K562 (cell line): ENCODE measurements at regions not wholly inside any gene's neighbourhood (a gene's known extent, or its start where the extent isn't known, plus 50 kb on each side); places are given as distances from the start of the nearest gene placed in this dataset.

Source experiments
- CREB5 ChIP-seq: fragments of 250-450 bp; sonication (Bioruptor Pico); IDR thresholded peaks from 2 replicates; pipeline ENCODE4 v1.5.0; 2020; ENCODE audit warnings: mild to moderate bottlenecking
- DPF2 ChIP-seq: fragments of 450-650 bp; IDR thresholded peaks from 2 replicates; pipeline ENCODE4 v1.6.1; 2016
- FOXJ2 ChIP-seq: fragments of 200-800 bp; sonication (Bioruptor generic); IDR thresholded peaks from 2 replicates; pipeline ENCODE4 v1.6.1; 2016; ENCODE audit warnings: missing genetic modification characterization, missing compliant biosample characterization
- GABPA ChIP-seq: fragments of 200-800 bp; sonication (Bioruptor generic); conservative IDR thresholded peaks from 2 replicates; pipeline ENCODE4 v1.6.1; 2016; ENCODE audit warnings: low read depth, missing genetic modification characterization, missing compliant biosample characterization
- HEY1 ChIP-seq: fragments of 250-450 bp; sonication (Bioruptor Pico); IDR thresholded peaks from 2 replicates; pipeline ENCODE4 v1.5.0; 2020; ENCODE audit warnings: mild to moderate bottlenecking, moderate library complexity, borderline replicate concordance
- SAFB2 ChIP-seq: fragments of 200-400 bp; formaldehyde crosslinking; IDR thresholded peaks from 2 replicates; pipeline ENCODE4 v1.6.1; 2018; ENCODE audit warnings: borderline replicate concordance, low read length, low read depth, moderate library complexity; ENCODE audit not compliant: severe bottlenecking
- TAL1 ChIP-seq: fragments of 450-650 bp; IDR thresholded peaks from 2 replicates; pipeline ENCODE4 v1.6.1; 2016; ENCODE audit warnings: mild to moderate bottlenecking
- ZFP30 ChIP-seq: fragments of 250-450 bp; sonication (Bioruptor Pico); IDR thresholded peaks from 2 replicates; pipeline ENCODE4 v1.8.0; 2022; ENCODE audit warnings: moderate library complexity, mild to moderate bottlenecking, inconsistent platforms, borderline replicate concordance
- TF ChIP-seq, protein P1 (sequence below): fragments of 250-450 bp; sonication (Bioruptor Pico); IDR thresholded peaks from 2 replicates; pipeline ENCODE4 v1.5.0; 2021
- TF ChIP-seq, protein P2 (sequence below): sonication (generic); formaldehyde crosslinking; IDR thresholded peaks from 2 replicates; pipeline ENCODE4 v1.8.0; 2023; ENCODE audit warnings: mild to moderate bottlenecking, missing genetic modification reagents

DNA sequence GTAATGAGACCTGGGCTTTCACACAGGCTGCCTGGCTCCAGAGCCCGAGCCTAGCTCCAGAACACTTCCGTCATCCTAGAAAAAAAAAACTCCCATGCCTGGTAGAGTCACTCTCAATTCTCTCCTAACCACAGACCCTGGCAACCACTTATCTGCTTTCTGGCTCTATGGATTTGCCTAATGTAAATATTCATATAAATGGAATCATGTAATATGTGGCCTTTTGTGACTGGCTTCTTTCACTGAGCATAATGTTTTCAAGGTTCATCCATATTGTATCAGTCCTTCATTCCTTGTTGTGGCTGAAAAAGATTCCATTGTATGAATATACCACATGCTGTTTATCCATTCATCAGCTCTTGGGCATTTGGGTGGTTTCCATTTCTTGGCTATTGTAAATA lies 167.7 kb upstream of the MKLN1 start (continued):
- TF ChIP-seq GABPA (tag) (no peak), HEY1 (CRISPR knock-in tag) (no peak), ZFP30 (CRISPR knock-in tag) (no peak), SAFB2 (no peak), DPF2 (no peak), TAL1 (no peak), CREB5 (CRISPR knock-in tag) (no peak), FOXJ2 (tag) (no peak)
- TF ChIP-seq, protein P1, sequence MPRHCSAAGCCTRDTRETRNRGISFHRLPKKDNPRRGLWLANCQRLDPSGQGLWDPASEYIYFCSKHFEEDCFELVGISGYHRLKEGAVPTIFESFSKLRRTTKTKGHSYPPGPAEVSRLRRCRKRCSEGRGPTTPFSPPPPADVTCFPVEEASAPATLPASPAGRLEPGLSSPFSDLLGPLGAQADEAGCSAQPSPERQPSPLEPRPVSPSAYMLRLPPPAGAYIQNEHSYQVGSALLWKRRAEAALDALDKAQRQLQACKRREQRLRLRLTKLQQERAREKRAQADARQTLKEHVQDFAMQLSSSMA (CRISPR knock-in tag), result no peak
- TF ChIP-seq, protein P2, sequence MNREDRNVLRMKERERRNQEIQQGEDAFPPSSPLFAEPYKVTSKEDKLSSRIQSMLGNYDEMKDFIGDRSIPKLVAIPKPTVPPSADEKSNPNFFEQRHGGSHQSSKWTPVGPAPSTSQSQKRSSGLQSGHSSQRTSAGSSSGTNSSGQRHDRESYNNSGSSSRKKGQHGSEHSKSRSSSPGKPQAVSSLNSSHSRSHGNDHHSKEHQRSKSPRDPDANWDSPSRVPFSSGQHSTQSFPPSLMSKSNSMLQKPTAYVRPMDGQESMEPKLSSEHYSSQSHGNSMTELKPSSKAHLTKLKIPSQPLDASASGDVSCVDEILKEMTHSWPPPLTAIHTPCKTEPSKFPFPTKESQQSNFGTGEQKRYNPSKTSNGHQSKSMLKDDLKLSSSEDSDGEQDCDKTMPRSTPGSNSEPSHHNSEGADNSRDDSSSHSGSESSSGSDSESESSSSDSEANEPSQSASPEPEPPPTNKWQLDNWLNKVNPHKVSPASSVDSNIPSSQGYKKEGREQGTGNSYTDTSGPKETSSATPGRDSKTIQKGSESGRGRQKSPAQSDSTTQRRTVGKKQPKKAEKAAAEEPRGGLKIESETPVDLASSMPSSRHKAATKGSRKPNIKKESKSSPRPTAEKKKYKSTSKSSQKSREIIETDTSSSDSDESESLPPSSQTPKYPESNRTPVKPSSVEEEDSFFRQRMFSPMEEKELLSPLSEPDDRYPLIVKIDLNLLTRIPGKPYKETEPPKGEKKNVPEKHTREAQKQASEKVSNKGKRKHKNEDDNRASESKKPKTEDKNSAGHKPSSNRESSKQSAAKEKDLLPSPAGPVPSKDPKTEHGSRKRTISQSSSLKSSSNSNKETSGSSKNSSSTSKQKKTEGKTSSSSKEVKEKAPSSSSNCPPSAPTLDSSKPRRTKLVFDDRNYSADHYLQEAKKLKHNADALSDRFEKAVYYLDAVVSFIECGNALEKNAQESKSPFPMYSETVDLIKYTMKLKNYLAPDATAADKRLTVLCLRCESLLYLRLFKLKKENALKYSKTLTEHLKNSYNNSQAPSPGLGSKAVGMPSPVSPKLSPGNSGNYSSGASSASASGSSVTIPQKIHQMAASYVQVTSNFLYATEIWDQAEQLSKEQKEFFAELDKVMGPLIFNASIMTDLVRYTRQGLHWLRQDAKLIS, result no peak
